Chondrocyte (in vitro differentiated cells): ENCODE measurements at regions not wholly inside any gene's neighbourhood (a gene's known extent, or its start where the extent isn't known, plus 50 kb on each side); places are given as distances from the start of the nearest gene placed in this dataset.

ENCODE experiments used
- DNase-seq: peaks from one replicate; pipeline ENCODE4 v3.0.0; 2021; ENCODE audit warnings: mixed read lengths, low spot score
- H3K27ac Mint-ChIP-seq: one replicate; pipeline ENCODE4 v1.8.0; 2021; ENCODE audit warnings: mild to moderate bottlenecking, moderate library complexity, mixed read lengths; ENCODE audit not compliant: unreplicated experiment
- H3K27me3 Mint-ChIP-seq: 2 replicates; pipeline ENCODE4 v1.8.0; 2021; ENCODE audit warnings: low read depth, mixed read lengths
- H3K36me3 Mint-ChIP-seq: 2 replicates; pipeline ENCODE4 v1.8.0; 2021; ENCODE audit warnings: low read depth, mixed read lengths
- H3K4me1 Mint-ChIP-seq: 2 replicates; pipeline ENCODE4 v1.8.0; 2021; ENCODE audit warnings: low read depth, mild to moderate bottlenecking, mixed read lengths
- H3K4me3 Mint-ChIP-seq: one replicate; pipeline ENCODE4 v1.8.0; 2021; ENCODE audit warnings: mild to moderate bottlenecking, moderate library complexity, mixed read lengths; ENCODE audit not compliant: unreplicated experiment
- H3K9me3 Mint-ChIP-seq: 2 replicates; pipeline ENCODE4 v1.8.0; 2021; ENCODE audit warnings: low read depth, mixed read lengths
- TF ChIP-seq, protein P1 (sequence below): fragments of 200-600 bp; sonication (generic); IDR thresholded peaks from 2 replicates; pipeline ENCODE4 v1.5.0; 2021; ENCODE audit warnings: antibody characterized with exemption, mild to moderate bottlenecking, moderate library complexity

DNA sequence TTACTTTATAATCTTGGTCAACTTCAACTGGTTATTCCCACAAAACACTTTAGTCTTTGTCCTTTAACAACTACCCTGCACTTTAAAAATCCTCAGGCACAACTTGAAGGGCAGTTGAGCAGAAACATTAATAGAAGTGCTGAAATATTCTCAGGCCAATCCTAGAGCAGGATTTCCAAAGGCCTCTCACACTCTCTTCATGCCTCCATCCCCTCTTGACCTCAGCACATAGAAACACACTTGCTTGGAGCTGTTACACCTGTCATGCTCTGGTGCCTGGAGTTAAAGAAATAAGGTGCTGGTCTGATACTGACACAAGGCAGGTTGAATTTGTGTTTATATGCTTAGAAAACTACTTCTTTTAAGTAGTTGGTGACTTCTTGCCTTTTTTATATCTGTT, 618.8 kb upstream of the POU3F2 start:
- H3K4me1 Mint-ChIP-seq = no peaks in the 10 kb centered on the region
- DNase-seq = no peak

DNA sequence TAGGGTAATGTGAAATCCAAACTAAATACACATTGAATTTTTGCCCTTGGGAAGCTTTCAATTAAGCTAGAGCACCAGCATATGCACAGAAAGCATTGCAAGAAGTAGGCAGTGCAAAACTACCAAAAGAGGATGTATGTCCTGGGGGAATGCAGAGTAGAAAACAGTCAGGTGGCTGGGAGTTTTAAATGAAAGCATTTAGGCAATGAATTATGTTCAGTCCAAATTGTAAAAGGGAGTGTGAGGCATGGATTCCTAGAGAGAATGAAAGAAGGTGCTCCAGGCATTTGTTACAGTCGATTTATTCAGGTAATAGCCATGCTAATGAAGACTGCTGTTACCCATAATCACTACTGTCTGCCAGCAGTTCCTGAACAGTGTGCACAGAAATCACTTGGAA, 604.1 kb upstream of the POU3F2 start:
- Mint-ChIP-seq H3K4me3 (no peak overlapping the region), H3K27ac (no peak overlapping the region), H3K4me1 (no peaks in the 10 kb centered on the region), H3K9me3 (peaks cover 16% of the 10 kb centered on the region), H3K27me3 (peaks cover 2% of the 10 kb centered on the region), H3K36me3 (no peaks in the 10 kb centered on the region)
- TF ChIP-seq, protein P1, sequence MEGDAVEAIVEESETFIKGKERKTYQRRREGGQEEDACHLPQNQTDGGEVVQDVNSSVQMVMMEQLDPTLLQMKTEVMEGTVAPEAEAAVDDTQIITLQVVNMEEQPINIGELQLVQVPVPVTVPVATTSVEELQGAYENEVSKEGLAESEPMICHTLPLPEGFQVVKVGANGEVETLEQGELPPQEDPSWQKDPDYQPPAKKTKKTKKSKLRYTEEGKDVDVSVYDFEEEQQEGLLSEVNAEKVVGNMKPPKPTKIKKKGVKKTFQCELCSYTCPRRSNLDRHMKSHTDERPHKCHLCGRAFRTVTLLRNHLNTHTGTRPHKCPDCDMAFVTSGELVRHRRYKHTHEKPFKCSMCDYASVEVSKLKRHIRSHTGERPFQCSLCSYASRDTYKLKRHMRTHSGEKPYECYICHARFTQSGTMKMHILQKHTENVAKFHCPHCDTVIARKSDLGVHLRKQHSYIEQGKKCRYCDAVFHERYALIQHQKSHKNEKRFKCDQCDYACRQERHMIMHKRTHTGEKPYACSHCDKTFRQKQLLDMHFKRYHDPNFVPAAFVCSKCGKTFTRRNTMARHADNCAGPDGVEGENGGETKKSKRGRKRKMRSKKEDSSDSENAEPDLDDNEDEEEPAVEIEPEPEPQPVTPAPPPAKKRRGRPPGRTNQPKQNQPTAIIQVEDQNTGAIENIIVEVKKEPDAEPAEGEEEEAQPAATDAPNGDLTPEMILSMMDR = no peak
- DNase-seq = no peak

More for the DNA sequence above, 618.8 kb upstream of the POU3F2 start:
- Mint-ChIP-seq H3K27me3 (peaks cover 3% of the 10 kb centered on the region), H3K4me3 (no peak overlapping the region), H3K27ac (no peak overlapping the region), H3K9me3 (no peaks in the 10 kb centered on the region), H3K36me3 (no peaks in the 10 kb centered on the region)
- TF ChIP-seq, protein P1 = no peak

- Mint-ChIP-seq H3K4me3 (no peak overlapping the region), H3K9me3 (peaks cover 15% of the 10 kb centered on the region)
Observed at GRCh38 chr6:98239057-98239456, 595.3 kb upstream of the POU3F2 start.

DNA sequence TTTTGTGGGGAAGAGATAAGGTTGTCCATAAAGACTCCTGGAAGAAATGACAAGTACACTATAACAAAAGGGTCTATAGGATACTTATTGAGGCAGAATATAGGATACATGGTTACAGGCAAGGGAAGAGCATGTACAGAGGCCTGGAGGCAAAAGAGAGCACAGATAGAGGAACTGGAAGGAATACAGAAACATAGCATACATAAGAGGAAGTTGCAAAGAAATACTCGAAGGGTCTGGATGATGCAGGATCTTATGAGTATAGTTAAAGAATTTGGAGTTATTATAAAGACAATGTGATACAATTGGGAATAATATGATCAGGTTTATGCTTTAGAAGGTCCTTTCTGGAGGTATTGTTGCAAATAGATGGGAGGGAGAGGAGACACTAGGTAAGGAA, 592.7 kb upstream of the POU3F2 start:
- TF ChIP-seq, protein P1 = no peak
- no peaks in the 10 kb centered on the region for H3K36me3 Mint-ChIP-seq
- H3K27ac Mint-ChIP-seq = no peak overlapping the region
- no peaks in the 10 kb centered on the region for H3K9me3 Mint-ChIP-seq
- no peak for DNase-seq
- no peak overlapping the region for H3K4me3 Mint-ChIP-seq
- no peaks in the 10 kb centered on the region for H3K4me1 Mint-ChIP-seq
- H3K27me3 Mint-ChIP-seq = peaks cover 2% of the 10 kb centered on the region

More at GRCh38 chr6:98239057-98239456, 595.3 kb upstream of the POU3F2 start:
- Mint-ChIP-seq H3K27ac (no peak overlapping the region), H3K36me3 (no peaks in the 10 kb centered on the region), H3K27me3 (peaks cover 2% of the 10 kb centered on the region), H3K4me1 (no peaks in the 10 kb centered on the region)
- TF ChIP-seq, protein P1 = no peak
- no peak for DNase-seq

- TF ChIP-seq, protein P1 = no peak
- Mint-ChIP-seq H3K4me3 (no peak overlapping the region), H3K27me3 (peaks cover 8% of the 10 kb centered on the region), H3K4me1 (no peaks in the 10 kb centered on the region), H3K9me3 (no peaks in the 10 kb centered on the region), H3K27ac (no peak overlapping the region), H3K36me3 (no peaks in the 10 kb centered on the region)
- no peak for DNase-seq
Observed at GRCh38 chr6:98254624-98255023, 579.8 kb upstream of the POU3F2 start.
